GM21526 (cell line): ENCODE measurements at regions not wholly inside any gene's neighbourhood (a gene's known extent, or its start where the extent isn't known, plus 50 kb on each side); places are given as distances from the start of the nearest gene placed in this dataset.

ENCODE experiments used
- ATAC-seq: cut with Tn5 transposase; IDR thresholded peaks from one replicate; pipeline ENCODE4 v1.9.1; 2021; ENCODE audit warnings: moderate library complexity; ENCODE audit not compliant: unreplicated experiment, low FRiP score

- no peak for ATAC-seq
Measured at GRCh38 chr5:38207343-38207742, 51.0 kb upstream of the EGFLAM start.

GRCh38 chr5:38202741-38203140 is 55.6 kb upstream of the EGFLAM start:
- ATAC-seq, result no peak

GRCh38 chr5:38200872-38201557 is 57.3 kb upstream of the EGFLAM start:
- no peak for ATAC-seq

- no peak for ATAC-seq
Measured at GRCh38 chr5:38197118-38197517, 61.2 kb upstream of the EGFLAM start.

- peak; percentile 69 for ATAC-seq
Measured at GRCh38 chr5:38193015-38193581, 65.3 kb upstream of the EGFLAM start.

GRCh38 chr5:38191693-38192092 is 66.7 kb upstream of the EGFLAM start:
- ATAC-seq, result no peak

GRCh38 chr5:38190111-38190510 is 68.2 kb upstream of the EGFLAM start:
- no peak for ATAC-seq

- no peak for ATAC-seq
Measured at GRCh38 chr5:38189081-38189504, 69.3 kb upstream of the EGFLAM start.

- ATAC-seq, result no peak
Measured at GRCh38 chr5:38188591-38188990, 69.8 kb upstream of the EGFLAM start.

- ATAC-seq, result no peak
Measured at GRCh38 chr5:38187532-38187931, 70.8 kb upstream of the EGFLAM start.

GRCh38 chr5:38184627-38185026 is 73.7 kb upstream of the EGFLAM start:
- ATAC-seq, result no peak

- no peak for ATAC-seq
Measured at GRCh38 chr5:38182991-38183390, 75.4 kb upstream of the EGFLAM start.

- no peak for ATAC-seq
Measured at GRCh38 chr5:38168029-38168428, 90.3 kb upstream of the EGFLAM start.

- no peak for ATAC-seq
Measured at GRCh38 chr5:38167562-38167996, 90.8 kb upstream of the EGFLAM start.

- no peak for ATAC-seq
Measured at GRCh38 chr5:38166832-38167231, 91.5 kb upstream of the EGFLAM start.

- ATAC-seq, result no peak
Measured at GRCh38 chr5:38165435-38165834, 92.9 kb upstream of the EGFLAM start.

- no peak for ATAC-seq
Measured at GRCh38 chr5:38164776-38165399, 93.5 kb upstream of the EGFLAM start.

GRCh38 chr5:38163636-38164237 is 94.6 kb upstream of the EGFLAM start:
- no peak for ATAC-seq

- no peak for ATAC-seq
Measured at GRCh38 chr5:38162625-38163024, 95.7 kb upstream of the EGFLAM start.

GRCh38 chr5:38157024-38157423 is 101.3 kb upstream of the EGFLAM start:
- ATAC-seq, result no peak

- ATAC-seq, result no peak
Measured at GRCh38 chr5:38154615-38155204, 103.6 kb upstream of the EGFLAM start.
